Right lobe of liver (tissue), 4 donors: ENCODE measurements at regions not wholly inside any gene's neighbourhood (a gene's known extent, or its start where the extent isn't known, plus 50 kb on each side); places are given as distances from the start of the nearest gene placed in this dataset.

Source experiments
- POLR2A ChIP-seq: fragments of 450-650 bp; IDR thresholded peaks from one replicate; pipeline ENCODE4 v1.6.1; 2017; ENCODE audit warnings: antibody characterized with exemption, mild to moderate bottlenecking
- TF ChIP-seq, protein P1 (sequence below), 4 donors: fragments of 200-600 bp in 3 of 4; fragments of 450-650 bp in 1 of 4; IDR thresholded peaks; one replicate each; pipeline versions ENCODE4 v1.5.1 to v1.8.0; 2016 to 2022; ENCODE audit warnings: antibody characterized with exemption in 4 of 4, mild to moderate bottlenecking in 2 of 4
- donor health status: DM: no; HTN: no; CAD: no.
- donor health status: DM: no; HTN: no; CAD: no.
- donor health status: DM: no; HTN: yes; CAD: no.

DNA sequence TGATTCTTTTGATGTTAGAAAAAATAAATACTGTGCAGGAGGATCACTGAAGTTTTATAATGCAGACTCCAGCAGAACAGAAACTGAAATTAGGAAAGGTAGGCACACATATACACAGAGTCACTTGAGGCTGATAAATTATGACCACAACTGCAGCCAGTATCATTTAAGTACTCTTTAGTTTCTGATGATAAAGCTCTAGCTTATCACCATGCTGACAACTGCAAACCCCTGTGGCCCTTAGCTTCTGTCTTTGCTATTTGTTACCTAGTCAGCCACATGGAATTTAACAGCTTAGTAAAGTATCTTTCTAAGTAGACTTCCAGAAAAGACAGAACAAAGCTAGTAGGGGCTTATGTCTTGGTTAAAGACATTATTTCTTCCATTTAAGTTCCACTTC, 734.8 kb upstream of the CDH6 start:
- TF ChIP-seq, protein P1, sequence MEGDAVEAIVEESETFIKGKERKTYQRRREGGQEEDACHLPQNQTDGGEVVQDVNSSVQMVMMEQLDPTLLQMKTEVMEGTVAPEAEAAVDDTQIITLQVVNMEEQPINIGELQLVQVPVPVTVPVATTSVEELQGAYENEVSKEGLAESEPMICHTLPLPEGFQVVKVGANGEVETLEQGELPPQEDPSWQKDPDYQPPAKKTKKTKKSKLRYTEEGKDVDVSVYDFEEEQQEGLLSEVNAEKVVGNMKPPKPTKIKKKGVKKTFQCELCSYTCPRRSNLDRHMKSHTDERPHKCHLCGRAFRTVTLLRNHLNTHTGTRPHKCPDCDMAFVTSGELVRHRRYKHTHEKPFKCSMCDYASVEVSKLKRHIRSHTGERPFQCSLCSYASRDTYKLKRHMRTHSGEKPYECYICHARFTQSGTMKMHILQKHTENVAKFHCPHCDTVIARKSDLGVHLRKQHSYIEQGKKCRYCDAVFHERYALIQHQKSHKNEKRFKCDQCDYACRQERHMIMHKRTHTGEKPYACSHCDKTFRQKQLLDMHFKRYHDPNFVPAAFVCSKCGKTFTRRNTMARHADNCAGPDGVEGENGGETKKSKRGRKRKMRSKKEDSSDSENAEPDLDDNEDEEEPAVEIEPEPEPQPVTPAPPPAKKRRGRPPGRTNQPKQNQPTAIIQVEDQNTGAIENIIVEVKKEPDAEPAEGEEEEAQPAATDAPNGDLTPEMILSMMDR (IDR thresholded peaks at IDR 0.05) = no peak
- no peak for TF ChIP-seq POLR2A
